ENCODE measurements at regions not wholly inside any gene's neighbourhood (a gene's known extent, or its start where the extent isn't known, plus 50 kb on each side); places are given as distances from the start of the nearest gene placed in this dataset.

GRCh38 chr10:100625816-100626215 lies 90.1 kb downstream of the HIF1AN start:
- intact Hi-C loops (cut with DNase I): no loop called here
- no peaks in the 10 kb centered on the region for H3K36me3 ChIP-seq
- no peak for TF ChIP-seq POLR2AphosphoS5 (IDR thresholded peaks at IDR 0.05)
- no peak for TF ChIP-seq EP300 (IDR thresholded peaks at IDR 0.05)
- TF ChIP-seq, protein P1, sequence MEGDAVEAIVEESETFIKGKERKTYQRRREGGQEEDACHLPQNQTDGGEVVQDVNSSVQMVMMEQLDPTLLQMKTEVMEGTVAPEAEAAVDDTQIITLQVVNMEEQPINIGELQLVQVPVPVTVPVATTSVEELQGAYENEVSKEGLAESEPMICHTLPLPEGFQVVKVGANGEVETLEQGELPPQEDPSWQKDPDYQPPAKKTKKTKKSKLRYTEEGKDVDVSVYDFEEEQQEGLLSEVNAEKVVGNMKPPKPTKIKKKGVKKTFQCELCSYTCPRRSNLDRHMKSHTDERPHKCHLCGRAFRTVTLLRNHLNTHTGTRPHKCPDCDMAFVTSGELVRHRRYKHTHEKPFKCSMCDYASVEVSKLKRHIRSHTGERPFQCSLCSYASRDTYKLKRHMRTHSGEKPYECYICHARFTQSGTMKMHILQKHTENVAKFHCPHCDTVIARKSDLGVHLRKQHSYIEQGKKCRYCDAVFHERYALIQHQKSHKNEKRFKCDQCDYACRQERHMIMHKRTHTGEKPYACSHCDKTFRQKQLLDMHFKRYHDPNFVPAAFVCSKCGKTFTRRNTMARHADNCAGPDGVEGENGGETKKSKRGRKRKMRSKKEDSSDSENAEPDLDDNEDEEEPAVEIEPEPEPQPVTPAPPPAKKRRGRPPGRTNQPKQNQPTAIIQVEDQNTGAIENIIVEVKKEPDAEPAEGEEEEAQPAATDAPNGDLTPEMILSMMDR (IDR thresholded peaks at IDR 0.05): no peak
- TF ChIP-seq POLR2A (IDR thresholded peaks at IDR 0.05): no peak
- H3K27ac ChIP-seq: no peak overlapping the region
- WGBS, 2 donors: 19 to 40% methylated on average over 8 of the region's 8 CpGs
- peaks cover 10 to 95% (median 60%) of the 10 kb centered on the region in 3 donors for H3K27me3 ChIP-seq
- H3K9me3 ChIP-seq: no peaks in the 10 kb centered on the region
- H3K4me3 ChIP-seq: no peak overlapping the region
- DNase-seq: no peak
- peaks cover 0 to 7% (median 0%) of the 10 kb centered on the region in 4 donors for H3K4me1 ChIP-seq

GRCh38 chr10:100628061-100628460 lies 92.3 kb downstream of the HIF1AN start:
- TF ChIP-seq, protein P1 (IDR thresholded peaks at IDR 0.05): no peak
- TF ChIP-seq POLR2A (IDR thresholded peaks at IDR 0.05) (no peak), POLR2AphosphoS5 (IDR thresholded peaks at IDR 0.05) (no peak), EP300 (IDR thresholded peaks at IDR 0.05) (no peak)

GRCh38 chr10:100631192-100631591 lies 95.4 kb downstream of the HIF1AN start:
- TF ChIP-seq POLR2A (IDR thresholded peaks at IDR 0.05) (no peak), EP300 (IDR thresholded peaks at IDR 0.05) (no peak), POLR2AphosphoS5 (IDR thresholded peaks at IDR 0.05) (no peak)
- TF ChIP-seq, protein P1 (IDR thresholded peaks at IDR 0.05): no peak
- Histone ChIP-seq H3K4me1 (no peaks in the 10 kb centered on the region), H3K4me3 (no peak overlapping the region), H3K36me3 (no peaks in the 10 kb centered on the region), H3K27me3 (peaks cover 0 to 48% (median 16%) of the 10 kb centered on the region in 3 donors), H3K9me3 (no peaks in the 10 kb centered on the region), H3K27ac (no peak overlapping the region)
- DNase-seq: no peak
- intact Hi-C loops (cut with DNase I): no loop called here
- WGBS, 2 donors: 18 to 68% methylated on average over 2 of the region's 2 CpGs

More at GRCh38 chr10:100628061-100628460, 92.3 kb downstream of the HIF1AN start:
- WGBS, 2 donors: 85 to 90% methylated on average over 10 of the region's 10 CpGs
- intact Hi-C loops (cut with DNase I): no loop called here
- DNase-seq: no peak
- H3K4me3 ChIP-seq: no peak overlapping the region
- no peak overlapping the region for H3K27ac ChIP-seq
- H3K4me1 ChIP-seq: no peaks in the 10 kb centered on the region
- H3K27me3 ChIP-seq: peaks cover 2 to 73% (median 39%) of the 10 kb centered on the region in 3 donors
- no peaks in the 10 kb centered on the region for H3K36me3 ChIP-seq
- no peaks in the 10 kb centered on the region for H3K9me3 ChIP-seq

- TF ChIP-seq, protein P1 (IDR thresholded peaks at IDR 0.05): no peak
- TF ChIP-seq POLR2AphosphoS5 (IDR thresholded peaks at IDR 0.05): no peak
- TF ChIP-seq EP300 (IDR thresholded peaks at IDR 0.05): no peak
- no peak for TF ChIP-seq POLR2A (IDR thresholded peaks at IDR 0.05)
Observed at GRCh38 chr10:100632027-100632426, 96.3 kb downstream of the HIF1AN start.

GRCh38 chr10:100634034-100634433 lies 98.3 kb downstream of the HIF1AN start:
- H3K9me3 ChIP-seq: no peaks in the 10 kb centered on the region
- H3K36me3 ChIP-seq: no peaks in the 10 kb centered on the region
- WGBS, 2 donors: 62 to 70% methylated on average over 5 of the region's 5 CpGs
- TF ChIP-seq POLR2A (IDR thresholded peaks at IDR 0.05) (no peak), POLR2AphosphoS5 (IDR thresholded peaks at IDR 0.05) (no peak), EP300 (IDR thresholded peaks at IDR 0.05) (no peak)
- TF ChIP-seq, protein P1 (IDR thresholded peaks at IDR 0.05): no peak
- DNase-seq: no peak
- peaks cover 6 to 46% (median 17%) of the 10 kb centered on the region in 3 donors for H3K27me3 ChIP-seq
- no peaks in the 10 kb centered on the region for H3K4me1 ChIP-seq
- no peak overlapping the region for H3K27ac ChIP-seq
- intact Hi-C loops (cut with DNase I): no loop called here
- H3K4me3 ChIP-seq: no peak overlapping the region

More at GRCh38 chr10:100632027-100632426, 96.3 kb downstream of the HIF1AN start:
- intact Hi-C loops (cut with DNase I): no loop called here
- Histone ChIP-seq H3K27ac (no peak overlapping the region), H3K36me3 (no peaks in the 10 kb centered on the region), H3K4me3 (no peak overlapping the region), H3K27me3 (peaks cover 0 to 49% (median 12%) of the 10 kb centered on the region in 3 donors), H3K4me1 (no peaks in the 10 kb centered on the region), H3K9me3 (no peaks in the 10 kb centered on the region)
- 31 to 61% methylated on average over 1 of the region's 1 CpG for WGBS, 2 donors
- DNase-seq: no peak
